AG09319 (cell line): ENCODE measurements at regions not wholly inside any gene's neighbourhood (a gene's known extent, or its start where the extent isn't known, plus 50 kb on each side); places are given as distances from the start of the nearest gene placed in this dataset.

Source experiments
- DNase-seq: peaks from one replicate; pipeline ENCODE4 v3.0.0-alpha.2; 2010; ENCODE audit warnings: low read depth; ENCODE audit errors: extremely low read depth
- TF ChIP-seq, protein P1 (sequence below): IDR thresholded peaks from 2 replicates; pipeline ENCODE4 v1.5.1; 2011; ENCODE audit warnings: low read depth, mild to moderate bottlenecking, inconsistent platforms, low read length, moderate library complexity

DNA sequence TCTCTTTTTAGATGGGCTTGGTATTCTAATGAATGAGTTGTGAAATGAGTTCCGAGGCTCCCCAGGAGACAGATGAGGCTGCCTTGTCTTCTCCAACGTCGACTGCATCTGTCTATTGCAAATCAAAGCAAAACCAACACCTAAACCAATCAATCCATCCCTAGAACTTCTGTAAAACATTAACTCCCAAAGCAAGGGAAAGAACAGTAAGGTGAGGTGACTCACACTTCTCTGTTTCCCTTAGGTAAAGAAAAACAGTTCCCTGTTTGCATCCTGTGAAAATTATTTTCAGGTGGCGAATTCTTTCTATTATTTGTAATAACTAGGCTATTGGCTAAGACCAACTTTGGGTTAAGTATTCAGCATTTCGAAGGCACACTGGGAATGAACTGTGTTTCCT lies 249.4 kb downstream of the EPHA4 start:
- no peak for DNase-seq
- TF ChIP-seq, protein P1, sequence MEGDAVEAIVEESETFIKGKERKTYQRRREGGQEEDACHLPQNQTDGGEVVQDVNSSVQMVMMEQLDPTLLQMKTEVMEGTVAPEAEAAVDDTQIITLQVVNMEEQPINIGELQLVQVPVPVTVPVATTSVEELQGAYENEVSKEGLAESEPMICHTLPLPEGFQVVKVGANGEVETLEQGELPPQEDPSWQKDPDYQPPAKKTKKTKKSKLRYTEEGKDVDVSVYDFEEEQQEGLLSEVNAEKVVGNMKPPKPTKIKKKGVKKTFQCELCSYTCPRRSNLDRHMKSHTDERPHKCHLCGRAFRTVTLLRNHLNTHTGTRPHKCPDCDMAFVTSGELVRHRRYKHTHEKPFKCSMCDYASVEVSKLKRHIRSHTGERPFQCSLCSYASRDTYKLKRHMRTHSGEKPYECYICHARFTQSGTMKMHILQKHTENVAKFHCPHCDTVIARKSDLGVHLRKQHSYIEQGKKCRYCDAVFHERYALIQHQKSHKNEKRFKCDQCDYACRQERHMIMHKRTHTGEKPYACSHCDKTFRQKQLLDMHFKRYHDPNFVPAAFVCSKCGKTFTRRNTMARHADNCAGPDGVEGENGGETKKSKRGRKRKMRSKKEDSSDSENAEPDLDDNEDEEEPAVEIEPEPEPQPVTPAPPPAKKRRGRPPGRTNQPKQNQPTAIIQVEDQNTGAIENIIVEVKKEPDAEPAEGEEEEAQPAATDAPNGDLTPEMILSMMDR = no peak

DNA sequence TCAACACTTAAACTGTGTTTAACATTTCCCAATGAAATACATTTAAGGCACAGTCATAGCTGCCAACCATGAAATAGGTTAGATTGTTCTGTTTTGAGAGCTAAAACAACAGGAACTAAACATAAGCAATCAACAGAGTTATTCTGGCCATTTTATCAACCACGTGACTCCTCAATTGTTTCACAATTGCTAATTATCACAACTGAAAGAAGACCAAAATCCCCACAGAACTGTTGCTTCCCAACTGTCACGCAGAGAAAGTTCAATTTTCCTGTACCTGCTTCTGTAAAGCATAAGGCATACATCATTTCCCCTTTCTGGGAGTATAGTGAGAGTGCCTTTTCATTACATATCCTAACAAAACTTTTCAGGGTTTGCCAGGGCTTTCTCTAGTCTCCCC lies 248.6 kb downstream of the EPHA4 start:
- DNase-seq = no peak
- TF ChIP-seq, protein P1 = no peak

DNA sequence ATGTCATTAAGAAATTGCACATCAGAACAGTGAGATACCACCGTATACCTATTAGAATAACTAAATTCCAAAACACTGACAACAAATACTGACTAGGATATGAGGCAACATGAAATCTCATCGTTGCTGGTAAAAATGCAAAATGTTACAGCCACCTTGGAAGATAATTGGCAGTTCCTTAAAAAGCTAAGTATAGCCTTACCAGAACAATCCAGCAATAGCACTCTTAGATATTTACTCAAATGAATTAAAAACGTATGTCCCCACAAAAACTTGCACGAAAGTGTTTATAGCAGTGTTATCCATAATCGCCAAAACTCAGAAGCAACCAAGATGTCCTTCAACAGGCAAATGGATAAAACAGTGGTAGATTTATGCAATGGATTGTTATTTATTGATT lies 241.7 kb downstream of the EPHA4 start:
- no peak for DNase-seq
- TF ChIP-seq, protein P1 = no peak

DNA sequence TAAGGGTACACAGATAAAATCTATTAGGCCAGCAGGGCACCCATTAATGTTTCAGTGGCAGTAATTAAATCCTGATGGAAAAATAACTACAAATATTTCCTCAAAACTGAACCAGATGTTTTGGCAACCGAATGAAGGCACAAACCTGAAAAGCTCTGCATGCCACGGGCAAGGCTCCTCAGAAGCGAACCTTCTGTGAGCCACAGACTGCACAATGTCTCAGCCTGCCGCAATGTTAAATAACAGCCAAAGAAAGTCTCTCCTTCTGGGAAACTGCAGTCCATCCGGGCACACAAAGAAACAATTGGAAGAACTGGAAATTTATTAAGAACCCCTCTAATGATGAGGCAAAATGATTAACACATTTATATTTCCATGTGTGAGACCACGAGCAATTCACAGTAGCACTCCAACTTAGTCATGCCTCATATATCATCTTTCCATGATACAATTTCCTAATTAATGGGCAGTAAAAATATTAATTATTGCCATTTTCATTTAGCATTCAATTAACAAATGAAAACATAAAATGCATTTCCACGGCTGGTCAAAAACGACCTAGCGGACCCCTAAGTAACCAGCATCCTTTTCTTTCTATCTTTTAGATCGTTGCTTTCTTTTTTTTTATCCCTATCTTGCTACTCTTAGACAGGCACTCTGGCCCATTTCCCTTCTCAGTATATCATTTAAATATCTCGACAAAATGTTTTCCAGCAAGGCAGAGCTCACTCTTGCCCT lies 237.5 kb downstream of the EPHA4 start:
- no peak for DNase-seq
- TF ChIP-seq, protein P1 = no peak

DNA sequence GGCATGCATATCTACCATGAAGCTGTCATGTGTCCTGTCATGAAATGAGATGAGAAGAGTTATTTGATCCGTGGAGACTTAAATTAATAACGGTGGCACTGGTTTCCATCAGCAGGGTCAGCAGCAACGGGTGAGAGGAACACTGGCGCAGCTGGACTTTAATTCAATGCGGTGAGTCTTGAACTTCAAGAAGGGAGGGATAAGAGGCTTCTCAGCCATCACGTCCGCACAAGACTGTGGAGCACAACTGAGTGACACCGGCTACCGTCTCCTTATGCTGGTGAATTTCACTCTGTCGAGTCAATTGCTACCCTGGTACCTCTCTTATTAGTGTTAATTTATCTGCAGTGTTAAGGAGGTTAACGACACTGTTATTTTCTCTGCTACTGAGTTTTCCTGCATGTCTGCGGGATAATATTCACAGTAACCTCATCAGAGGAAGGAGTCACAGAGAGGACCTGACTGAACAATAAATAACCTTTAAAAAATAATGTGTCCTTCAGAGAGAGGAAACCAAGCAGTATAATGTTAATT lies 236.8 kb downstream of the EPHA4 start:
- no peak for DNase-seq

DNA sequence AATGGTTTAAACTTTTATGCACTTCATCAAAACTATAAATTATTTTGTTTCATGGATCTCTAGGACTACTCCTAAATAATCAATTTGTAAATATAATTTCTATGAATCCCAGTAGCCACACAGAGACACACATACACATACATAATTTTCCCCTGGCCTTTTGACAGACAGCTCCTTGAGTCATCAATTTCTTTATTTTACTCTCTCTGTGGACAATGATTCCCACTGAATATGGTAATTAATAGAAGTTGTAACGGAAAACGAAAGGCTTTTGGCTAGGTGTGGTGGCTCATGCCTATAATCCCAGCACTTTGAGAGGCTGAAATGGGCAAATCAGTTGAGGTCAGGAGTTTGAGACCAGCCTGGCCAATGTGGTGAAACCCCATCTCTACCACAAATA lies 235.1 kb downstream of the EPHA4 start:
- no peak for DNase-seq
- TF ChIP-seq, protein P1 = no peak

More for the DNA sequence above, 236.8 kb downstream of the EPHA4 start:
- TF ChIP-seq, protein P1 = no peak

DNA sequence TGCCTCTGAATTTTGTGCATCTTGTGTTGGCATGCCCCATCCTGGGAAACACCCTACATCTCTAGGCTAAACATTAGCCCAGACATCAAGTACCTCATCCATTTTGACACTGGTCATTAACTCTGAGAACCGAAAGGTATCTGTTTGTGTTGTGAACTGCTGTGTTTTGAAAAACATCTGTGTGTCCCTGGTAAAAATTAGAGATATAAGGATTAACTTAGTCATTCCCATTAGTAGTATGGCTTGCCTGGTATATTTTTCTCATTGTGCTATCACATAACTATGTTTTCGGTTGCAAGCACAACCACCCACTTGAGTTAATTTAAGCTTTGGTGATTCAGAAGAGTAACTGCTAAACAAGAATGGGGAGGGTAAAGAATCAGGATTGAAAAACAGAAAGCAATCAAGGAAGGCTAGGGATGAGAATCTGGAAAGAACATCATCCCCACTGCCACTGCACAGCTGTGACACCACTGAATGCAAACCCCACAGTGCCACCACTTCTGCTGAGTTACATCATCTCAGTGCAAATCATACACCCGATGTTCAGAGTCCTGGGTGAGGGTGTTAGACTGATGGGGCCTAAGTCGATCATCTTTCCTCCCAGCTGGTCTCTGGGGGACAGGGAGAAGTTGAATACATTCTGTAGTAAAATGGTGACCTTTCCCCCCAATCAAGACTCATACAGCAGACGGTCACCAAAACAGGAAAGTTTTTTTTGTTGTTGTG lies 234.0 kb downstream of the EPHA4 start:
- TF ChIP-seq, protein P1 = no peak

More for the DNA sequence above, 234.0 kb downstream of the EPHA4 start:
- no peak for DNase-seq
